ENCODE measurements at regions not wholly inside any gene's neighbourhood (a gene's known extent, or its start where the extent isn't known, plus 50 kb on each side); places are given as distances from the start of the nearest gene placed in this dataset.

- TF ChIP-seq CTCF (IDR thresholded peaks at IDR 0.05) (no peak), POLR2A (IDR thresholded peaks at IDR 0.05) (no peak), POLR2AphosphoS5 (IDR thresholded peaks at IDR 0.05) (no peak), EP300 (IDR thresholded peaks at IDR 0.05) (no peak)
These were observed 230.8 kb upstream of the AGTR2 start for GRCh38 chrX:115939636-115940160.

Measured in sigmoid colon (tissue), 4 donors.